Activated naive CD4-positive, alpha-beta T cell (primary cell): ENCODE measurements at regions not wholly inside any gene's neighbourhood (a gene's known extent, or its start where the extent isn't known, plus 50 kb on each side); places are given as distances from the start of the nearest gene placed in this dataset.

Source experiments
- DNase-seq, 4 experiments: peaks; one replicate each; lab custom pipeline; 2025; lab: John Stamatoyannopoulos, UW

DNA sequence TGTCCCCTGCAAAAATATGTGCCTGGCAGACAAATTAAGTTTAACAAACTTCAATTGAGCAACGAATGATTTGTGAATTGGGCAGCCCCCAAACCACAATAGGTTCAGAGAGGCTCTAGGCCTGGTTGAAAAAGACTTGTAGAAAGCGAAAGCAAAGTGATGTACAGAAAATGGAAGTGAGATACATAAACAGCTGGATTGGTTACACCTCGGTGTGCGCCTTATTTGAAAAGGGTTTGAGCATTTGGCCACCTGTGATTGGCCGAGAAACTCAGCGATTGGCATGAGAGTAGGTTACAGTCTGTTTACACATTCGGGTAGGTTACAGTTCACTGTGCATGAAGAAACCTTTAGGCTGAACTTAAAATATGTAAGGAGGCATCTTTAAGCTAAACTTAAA lies 136.9 kb downstream of the CD83 start:
- no peak for DNase-seq

DNA sequence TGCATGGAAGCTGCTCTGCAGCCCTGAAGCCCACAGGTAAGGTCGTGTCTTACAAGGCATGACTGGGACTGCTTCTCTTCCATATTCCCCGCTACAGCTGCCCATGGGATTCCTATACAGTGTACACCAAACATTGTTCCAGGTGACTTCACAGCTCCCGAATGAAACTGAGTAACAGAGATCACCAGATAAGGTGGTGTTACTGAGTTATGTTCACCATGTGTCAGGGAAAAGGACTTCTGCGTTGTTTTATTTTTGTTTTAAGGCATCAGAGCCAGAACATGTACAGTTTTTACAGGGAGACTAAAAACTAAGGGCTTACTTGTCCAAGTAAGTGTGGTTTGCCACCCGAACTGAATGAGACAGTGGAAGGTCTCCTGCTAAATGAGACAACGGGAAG lies 138.3 kb downstream of the CD83 start:
- no peak for DNase-seq

DNA sequence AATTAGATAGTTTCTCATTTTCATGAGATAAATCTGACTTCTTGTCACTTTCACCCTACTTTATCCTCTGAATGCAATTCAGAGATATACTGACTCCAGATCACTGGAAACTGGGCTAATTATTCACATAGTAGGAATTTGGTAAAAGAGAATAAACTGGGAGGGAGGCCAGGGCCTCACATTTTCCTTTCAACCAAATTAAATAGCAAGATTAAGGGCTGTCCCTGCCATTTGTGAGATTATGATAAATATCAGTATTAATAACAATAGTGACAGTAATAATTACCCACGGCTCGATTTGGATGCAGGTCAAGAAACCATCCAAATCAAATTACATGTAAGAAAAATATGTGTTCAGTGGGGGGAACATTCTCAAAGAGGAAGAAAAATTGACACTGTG lies 140.5 kb downstream of the CD83 start:
- DNase-seq, result no peak

DNA sequence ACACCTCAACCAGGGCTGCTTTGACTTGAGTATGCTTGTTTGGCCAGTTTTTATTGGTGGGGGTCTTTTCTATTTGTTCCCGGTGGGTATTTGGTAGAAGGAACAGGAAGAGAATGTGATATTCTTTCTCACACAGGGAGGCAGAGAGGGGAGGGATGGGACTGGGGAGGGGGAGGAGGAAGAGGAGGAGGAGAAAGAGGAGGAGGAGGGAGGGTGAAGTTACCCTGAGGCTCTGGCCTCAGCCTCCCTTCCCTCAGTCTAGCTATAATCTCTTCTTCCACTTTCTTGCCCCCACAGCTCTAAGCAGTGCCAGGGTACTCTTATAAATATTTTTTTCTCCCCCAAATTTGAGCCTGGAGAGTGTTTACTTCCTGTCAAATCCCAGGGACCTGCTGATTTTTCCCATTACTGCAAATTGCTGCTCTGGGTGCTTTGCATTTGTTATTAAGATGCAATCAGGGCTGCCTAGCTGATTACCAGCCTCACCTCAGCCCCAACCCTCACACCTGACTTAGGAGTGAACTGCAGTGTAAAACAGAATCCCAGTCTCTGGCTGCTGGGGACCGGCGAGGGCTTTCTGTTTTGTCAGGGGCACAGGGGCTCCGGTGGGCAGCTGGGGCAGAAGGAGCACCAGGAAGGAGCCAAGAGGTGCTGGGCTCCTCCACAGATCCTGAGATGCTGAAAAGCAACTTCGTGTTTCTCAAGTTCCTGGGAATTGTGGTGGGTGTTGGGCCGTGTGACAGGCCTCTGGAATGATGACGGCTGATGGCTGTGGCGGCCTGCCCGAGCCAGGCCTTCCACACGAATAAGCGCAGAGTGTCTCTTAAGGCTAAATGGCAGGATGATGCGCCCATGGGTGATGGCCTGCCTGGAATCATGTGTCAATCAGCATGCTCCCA lies 141.4 kb downstream of the CD83 start:
- DNase-seq, result no peak

DNA sequence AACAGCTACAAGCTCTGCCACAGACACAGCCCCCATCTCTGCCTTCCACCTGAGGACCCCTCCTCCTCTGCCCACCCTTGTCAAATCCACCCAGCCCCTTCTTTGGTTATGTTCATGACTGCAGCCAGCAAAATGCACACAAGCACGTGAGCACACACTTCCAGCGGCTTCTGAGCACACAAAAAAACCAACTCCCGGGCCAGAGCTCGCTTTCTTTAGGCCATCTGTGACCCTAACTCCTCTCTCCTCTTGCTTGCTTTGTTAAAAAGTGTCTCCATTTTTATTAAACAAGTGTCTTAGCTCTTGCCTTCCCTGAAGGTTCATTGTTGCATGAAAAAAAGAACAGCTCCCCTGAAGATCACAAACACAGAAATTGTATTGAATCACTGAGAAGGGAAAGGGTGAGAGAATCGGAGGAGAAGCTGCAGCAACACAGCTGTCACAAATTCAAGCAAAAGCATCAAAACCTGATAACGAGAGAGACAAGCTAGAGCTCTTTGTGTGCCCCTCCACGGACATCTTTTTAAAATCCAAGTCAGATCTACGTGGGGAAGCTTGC lies 142.1 kb downstream of the CD83 start:
- no peak for DNase-seq

DNA sequence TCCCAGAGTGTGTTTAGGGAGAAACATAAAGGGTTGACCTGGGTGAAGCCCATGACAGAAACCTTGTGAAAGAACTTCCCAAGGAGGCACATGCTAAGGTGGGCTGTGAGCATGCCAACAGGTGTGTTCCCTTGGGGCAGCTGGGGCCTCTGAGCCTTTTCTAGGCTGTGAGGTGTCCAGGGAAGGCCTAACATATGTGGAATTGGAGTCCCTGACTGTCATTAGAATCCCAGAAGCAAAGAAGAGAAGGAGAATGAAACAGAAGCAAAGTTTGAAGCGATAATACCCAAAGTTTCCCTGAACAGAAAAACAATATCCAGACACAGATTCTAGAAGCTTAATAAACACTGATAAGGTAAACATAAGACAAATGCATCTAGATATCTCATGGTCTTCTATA lies 143.3 kb downstream of the CD83 start:
- DNase-seq, result no peak

DNA sequence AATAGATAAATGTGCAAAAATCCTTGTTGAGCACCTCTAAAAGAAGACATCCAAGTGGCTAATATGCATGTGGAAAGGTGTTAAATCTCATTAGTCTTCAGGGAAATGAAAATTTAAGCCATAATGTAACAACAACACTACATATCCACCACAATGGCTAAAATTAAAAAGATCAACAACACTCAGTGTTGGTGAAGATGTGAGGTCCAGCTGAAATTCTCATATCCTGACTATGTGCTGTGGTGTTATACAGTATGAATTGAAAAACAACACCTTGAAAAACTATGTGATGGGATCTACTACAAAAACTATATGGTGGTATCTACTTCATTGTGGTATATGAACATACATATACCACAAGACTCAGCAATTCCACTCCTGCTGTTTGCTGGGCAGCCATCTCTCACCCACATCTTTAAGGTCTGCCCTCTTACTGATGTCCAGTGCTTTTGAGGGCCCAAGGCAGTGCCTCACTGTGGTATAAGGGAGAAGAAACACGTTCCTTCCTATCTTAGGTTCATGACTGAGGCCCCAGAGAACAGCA lies 146.4 kb downstream of the CD83 start:
- no peak for DNase-seq

DNA sequence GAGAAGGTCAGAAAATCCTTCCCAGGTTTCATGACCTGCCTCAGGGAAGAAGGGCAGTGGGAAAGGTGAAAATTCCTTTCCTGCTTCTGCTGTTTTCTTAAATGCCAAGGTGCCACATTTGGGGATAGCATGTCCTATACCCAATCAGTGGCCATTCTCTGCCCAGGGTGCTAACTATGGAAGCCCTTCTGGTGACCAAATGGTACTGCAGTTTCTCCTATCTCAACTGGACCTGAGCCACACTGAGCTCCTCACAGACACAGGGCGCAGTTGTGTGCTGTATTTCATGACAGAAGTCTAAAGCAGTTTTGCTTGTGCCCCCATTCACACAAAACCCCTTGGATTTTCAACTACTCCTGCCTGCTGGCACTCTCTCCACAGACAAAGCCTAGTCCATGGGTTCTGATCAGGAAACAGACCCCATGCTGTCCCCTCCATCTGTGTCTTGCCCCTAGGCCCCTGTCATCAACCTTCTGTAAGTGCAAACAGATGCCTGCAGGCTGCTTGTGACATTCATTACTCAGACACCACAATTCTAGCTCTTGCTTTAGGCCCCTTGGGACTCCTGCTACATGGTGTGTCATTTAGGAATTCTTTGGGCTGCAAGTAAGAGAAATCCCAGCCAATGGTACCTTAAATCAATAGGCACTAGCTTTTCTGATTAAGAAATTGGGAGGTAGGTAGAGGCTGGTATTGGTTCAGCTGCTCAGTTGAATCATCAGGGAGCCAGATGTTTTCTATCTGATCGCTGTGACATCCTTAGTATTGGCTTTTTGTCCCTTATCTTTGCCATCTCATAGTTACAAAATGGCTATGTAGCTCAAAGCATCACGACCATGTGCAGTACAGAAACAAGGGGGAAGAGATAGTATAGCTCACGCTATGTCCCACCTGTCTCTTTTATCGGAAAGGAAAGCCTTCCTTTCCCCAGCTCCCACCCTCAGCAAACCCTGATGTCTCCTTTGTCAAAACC lies 147.8 kb downstream of the CD83 start:
- DNase-seq, result no peak

DNA sequence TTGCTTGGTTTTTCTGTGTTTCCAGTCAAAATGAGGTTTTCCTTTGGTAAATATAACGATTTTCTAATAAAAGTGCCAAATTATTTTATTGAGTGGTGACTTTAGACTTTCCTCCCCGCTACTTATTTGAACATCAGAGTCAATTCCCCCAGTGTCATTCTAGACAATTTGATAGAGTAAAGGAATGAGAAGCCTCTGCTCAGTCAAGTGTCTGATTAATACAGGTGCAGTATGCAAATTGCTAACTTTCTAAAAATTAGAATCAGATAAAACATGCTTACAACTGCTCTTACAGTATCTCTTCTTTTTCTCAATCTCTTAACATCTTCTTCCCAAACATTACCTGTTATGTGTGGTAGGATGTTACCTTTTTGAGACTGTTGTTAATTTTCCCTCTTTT lies 148.7 kb downstream of the CD83 start:
- DNase-seq, result no peak

DNA sequence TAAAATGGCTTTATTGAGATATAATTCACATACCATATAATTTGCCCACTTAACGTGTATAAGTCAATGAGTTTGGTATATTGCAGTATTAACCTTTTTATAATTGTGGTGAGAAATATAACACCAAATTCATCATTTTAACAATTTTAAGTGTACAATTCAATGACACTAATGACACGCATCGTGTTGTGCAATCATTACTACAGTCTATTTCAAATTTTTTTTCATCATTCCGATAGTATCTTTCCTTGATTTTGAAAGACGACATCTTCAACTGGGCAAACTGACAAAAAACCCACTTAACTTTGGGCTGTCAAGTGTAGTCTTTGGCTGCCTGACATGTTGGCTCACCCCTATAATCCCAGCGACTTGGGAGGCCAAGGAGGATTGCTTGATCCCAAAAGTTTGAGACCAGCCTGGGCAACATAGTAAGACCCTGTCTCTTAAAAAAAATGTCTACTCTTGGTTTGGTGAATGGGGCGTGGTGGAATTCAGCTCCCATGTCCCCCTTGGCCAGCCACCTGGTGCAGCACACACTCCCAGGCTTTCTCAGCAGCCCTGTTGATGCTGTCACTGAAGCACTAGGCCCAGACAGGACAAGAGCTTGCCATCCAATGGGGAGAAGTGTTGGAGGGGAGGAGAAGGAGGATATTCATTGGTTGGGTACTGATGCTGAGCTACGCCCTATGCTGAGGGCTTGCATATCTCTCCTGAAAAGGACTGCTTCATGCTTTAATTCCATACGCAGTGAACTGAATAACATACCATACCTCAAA lies 150.5 kb downstream of the CD83 start:
- no peak for DNase-seq

DNA sequence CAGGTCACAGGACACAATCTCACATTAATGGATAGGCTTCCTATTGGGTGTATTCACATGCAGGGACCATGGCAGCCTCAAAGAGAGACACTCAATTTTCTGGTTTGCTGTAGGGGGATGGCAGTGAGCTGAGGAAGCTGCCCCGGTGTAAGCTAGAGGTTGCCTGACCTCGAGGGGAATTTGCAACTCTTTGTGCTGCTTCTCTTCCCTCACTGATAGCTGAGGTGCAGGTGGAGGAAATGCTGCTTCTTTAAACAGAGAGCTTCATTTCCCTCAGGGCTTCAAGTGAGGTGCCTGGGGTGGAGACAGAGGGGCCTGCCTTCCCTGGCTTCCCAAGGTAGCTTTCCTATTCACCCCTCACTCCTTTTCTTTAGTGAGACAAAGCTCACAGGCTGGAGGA lies 151.9 kb downstream of the CD83 start:
- no peak for DNase-seq

DNA sequence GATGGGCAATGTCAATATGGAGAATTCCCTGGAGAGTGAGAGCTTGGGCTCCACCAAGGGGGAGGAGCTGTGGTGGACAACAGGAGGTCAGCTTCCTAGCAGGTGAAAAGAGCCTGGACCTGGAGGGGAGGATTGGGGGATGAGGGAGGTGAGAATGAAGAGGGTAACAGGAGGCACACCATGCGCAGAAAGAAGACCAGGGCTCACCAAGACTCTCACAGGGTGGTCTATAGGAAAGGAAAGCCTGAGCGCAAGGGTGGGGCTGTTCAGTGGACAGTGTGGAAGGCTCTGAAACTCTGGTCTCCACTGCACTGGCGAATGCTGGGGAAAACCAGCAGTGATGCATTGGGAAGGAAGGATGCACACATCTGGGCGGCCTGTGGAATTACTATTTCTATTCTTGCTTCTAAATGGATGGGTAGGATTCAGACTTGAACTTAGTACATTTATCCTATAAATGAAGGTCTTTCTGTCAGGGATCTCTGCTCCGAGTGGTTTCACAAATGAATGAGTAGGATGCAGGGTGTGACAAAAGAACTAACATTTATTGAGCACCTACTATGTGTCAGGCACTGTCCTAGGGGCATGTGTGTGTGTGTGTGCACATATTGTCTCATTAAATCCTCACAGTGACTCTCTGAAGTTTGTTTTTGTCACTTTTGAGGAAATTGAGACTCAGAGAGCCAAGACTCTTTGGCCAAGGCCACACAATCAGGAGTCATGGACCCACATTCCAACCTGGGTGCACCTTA lies 152.7 kb downstream of the CD83 start:
- no peak for DNase-seq

DNA sequence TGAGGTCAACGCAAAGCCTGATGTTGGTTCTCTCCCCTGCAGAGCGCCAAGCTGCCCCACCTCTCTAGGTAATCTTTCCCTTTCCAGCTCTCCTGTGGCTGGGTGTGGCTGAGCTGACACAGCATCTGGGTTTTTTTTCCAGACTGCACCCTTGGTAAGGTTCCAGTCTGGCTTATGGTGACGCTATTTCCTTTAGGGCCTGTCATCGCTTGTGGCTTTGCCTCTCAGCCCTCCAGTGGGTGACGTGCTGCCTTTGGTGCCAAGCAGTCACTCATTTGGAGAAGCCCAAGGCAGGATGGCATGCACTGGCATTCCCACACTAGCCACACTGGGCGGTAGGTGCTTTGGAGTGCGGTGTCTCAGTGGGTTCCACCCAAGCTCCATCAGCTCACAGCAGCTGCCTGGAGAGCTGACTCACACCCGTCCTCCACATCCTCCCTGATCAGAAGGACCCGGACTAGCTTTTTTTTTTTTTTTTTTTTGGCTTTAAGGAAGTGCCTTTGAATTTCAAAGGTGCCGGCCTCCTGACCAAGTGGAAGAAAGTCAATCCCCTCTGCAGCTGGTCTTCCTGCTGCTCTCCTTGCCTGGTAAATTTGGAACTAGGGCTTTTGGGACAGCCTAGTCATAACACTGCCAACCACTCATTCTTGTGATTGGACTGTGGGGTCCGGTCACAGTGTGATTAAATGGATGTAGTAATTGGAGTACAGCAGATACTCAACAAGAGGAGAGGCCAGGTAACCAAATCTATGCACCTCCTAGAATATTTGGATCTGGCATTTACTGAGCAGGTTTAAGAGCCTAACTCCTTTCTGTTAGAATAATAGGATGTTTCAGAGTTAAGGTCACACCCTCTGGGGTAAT lies 153.6 kb downstream of the CD83 start:
- peak in 1 of 4 experiments; percentile 20 for DNase-seq

DNA sequence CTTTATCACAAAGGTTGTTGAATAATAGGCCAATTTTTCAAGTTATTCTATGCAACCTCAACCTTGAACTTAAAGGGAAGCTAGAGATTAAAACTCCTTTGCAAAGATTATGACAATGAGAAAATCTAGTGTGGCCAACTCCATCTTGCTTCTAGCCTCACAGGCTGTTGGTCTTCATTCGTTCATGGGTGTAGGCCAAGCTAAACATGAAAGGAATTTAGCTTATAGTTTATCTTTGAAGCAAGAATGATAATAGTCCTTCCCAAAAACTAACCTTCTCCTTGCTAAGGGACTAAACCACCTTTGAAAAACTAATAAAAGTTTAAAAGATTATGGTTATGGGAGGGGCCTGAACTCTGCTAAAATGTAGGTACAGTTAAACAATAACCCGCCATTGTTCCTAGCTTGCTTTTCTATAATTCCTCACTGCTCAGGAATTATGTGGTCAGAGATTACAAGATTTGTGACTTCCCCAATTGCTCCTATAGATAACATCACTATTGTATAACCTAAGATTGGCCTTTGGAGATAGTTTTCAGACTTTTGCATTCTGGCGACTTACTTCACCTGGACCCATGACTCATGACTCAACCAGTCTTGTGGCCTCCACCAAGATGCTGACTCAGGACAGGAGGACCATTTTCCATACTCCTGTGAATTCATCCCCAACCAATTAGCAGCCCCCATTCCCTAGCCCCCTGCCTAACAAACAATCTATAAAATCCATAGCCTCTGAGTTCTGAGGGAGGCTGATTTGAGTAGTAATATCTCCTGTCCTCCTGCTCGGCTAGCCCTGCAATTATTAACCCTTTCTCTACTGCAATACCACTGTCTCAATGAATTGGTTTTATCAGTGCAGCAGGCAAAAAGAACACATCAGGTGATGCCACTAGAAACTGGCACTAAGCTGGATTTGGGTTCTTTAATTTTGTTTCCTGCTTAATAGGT lies 154.5 kb downstream of the CD83 start:
- DNase-seq, result no peak

DNA sequence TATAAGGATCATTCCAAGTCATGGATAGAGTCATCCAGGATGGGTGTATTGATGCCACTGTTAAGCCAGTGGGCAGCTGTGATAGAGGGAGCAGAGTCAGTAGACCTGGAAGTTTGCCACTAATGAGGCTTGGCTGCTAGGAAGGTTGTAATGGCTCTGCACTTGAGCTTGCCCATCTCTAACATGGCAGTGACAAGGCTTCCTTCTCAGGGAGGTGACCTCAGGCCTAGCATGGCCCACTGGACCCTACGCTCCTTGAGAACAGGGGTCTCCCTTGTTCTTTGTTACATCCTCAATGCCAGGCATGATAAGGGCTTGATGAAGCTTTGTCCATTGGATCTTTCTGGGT lies 155.1 kb downstream of the CD83 start:
- DNase-seq, result no peak

DNA sequence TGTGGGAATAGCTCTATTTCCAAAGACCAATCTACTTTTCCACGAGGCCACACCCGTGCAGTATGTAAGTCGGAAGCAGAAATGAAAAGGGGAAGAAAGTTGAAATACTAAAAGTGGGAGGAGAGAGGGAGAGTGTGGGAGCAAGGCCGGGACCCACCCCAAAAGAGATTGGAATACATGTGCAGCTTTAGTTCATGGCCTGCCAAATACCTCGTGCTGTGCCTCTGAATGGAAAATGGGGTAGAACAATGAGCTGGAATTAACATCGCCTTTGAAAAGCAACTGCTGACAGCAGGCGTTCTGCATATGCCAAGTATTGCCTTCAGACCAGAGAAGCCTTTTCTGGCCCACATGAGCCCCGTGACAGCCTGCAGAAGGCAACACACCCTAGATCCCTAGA lies 155.6 kb downstream of the CD83 start:
- DNase-seq, result no peak

DNA sequence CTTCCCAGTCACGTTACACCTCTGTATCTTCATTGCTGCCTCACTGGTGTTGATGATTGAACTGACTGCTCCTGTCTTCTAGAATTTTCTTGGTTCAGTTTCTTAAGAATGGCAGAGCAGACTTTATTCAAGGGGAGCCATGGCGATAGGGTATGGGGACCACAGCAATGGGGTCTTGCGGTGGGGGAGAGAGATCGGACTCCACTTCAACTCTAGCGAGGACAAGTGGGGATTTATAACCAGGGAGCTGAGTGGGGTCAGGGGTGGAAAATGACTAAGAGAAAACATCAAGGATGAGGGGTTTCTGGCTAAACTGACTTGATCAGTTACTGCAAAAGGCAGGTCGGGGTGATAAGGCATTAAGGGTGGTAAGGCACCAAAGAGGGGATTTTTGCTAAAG lies 156.4 kb downstream of the CD83 start:
- no peak for DNase-seq

DNA sequence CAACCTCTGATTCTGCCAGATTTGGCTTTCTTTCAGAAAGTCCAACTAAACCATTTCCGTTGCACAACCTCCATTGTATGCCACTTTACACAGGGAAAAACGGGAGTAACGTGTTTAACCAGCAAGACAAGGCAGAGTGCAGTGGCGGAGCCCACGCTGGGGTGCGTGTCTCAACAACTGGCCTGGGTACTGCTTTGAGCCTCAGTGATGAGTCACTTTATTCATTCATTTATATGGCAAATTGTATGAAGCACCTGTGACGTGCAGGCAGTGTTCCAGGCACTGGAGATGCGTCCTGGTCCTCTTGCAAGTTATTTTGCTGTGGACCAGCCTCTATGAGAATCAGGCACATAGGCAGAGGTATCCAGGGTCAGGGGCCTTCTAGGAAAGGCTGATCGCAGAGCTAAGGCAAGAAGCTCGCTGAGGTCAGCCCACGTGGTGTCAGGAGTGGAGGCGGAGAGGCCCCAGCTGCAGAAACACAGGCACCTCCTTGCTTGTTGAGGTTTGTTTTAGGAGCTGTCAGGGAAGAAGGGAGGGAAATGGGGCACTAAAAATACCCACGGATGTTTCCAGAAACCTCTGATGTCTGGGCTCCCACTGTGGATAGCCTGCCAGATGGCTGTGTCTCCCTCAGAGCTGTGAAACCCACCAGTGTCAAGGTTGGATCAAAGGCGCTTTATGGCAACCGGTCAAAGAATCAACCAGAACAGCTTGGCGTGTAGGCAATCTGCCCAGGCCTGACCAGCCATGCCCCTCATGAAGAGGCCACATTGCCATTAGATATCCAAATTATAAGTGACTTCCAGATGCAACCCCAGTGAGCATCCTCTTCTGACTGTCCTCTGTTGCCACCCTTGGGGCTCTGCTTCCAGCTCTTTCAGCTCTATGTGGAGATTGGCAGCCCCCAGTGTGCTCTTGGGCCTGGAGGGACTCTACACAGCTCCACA lies 157.2 kb downstream of the CD83 start:
- no peak for DNase-seq
